ENCODE measurements at regions not wholly inside any gene's neighbourhood (a gene's known extent, or its start where the extent isn't known, plus 50 kb on each side); places are given as distances from the start of the nearest gene placed in this dataset.

- intact Hi-C loops (cut with micrococcal nuclease), result no loop called here
- Histone ChIP-seq H3K4me3 (replicated peaks in 1 of 2; ENCODE audit: low read depth in 1 of 2, low read length in 2 of 2) (no peak overlapping the region), H4K20me1 (ENCODE audit: insufficient read depth) (no peaks in the 10 kb centered on the region), H3K4me2 (ENCODE audit: low read length) (no peak overlapping the region), H3K9me3 (ENCODE audit: control insufficient read depth in 1 of 2, insufficient read depth in 1 of 2, low read depth in 1 of 2, low read length in 2 of 2) (no peaks in the 10 kb centered on the region), H3K36me3 (ENCODE audit: control insufficient read depth in 1 of 2, insufficient read depth in 2 of 2, low read length in 2 of 2) (no peaks in the 10 kb centered on the region), H2AFZ (ENCODE audit: low read depth, low read length, poor library complexity, severe bottlenecking) (no peak overlapping the region), H3K9me2 (ENCODE audit: insufficient read depth) (no peaks in the 10 kb centered on the region), H3K4me1 (ENCODE audit: control insufficient read depth in 1 of 2, insufficient read depth in 2 of 2, low read length in 2 of 2) (no peaks in the 10 kb centered on the region), H3K27me3 (ENCODE audit: insufficient read depth, low read length) (peaks cover 32% of the 10 kb centered on the region), H3K27ac (ENCODE audit: low read depth, low read length) (no peak overlapping the region), H3K9ac (ENCODE audit: low read length) (no peak overlapping the region), H3K79me2 (ENCODE audit: insufficient read depth, low read length) (no peaks in the 10 kb centered on the region)
- POLR2A ChIA-PET, result no interaction called here
- ATAC-seq (no peak), DNase-seq (ENCODE audit: low read depth, low spot score) (no peak)
- BruUV-seq (replicated peaks), result no TSS peak
- TF ChIP-seq CTCF (IDR thresholded peaks at IDR 0.05 in 2 of 3, conservative IDR thresholded peaks at IDR 0.05 in 1 of 3; ENCODE audit: borderline replicate concordance in 1 of 3, insufficient read depth in 1 of 3, low read depth in 2 of 3, low read length in 2 of 3) (no peak), ZFX (IDR thresholded peaks at IDR 0.05) (no peak), POLR2AphosphoS5 (IDR thresholded peaks at IDR 0.05; ENCODE audit: low read depth, low read length) (no peak), ZNF274 (IDR thresholded peaks at IDR 0.05; ENCODE audit: low read depth, low read length) (no peak), CBX3 (IDR thresholded peaks at IDR 0.05; ENCODE audit: low read depth) (no peak), JUND (IDR thresholded peaks at IDR 0.05) (no peak), ZBTB33 (IDR thresholded peaks at IDR 0.05; ENCODE audit: extremely low read depth, insufficient replicate concordance, low read length) (no peak), ATF3 (IDR thresholded peaks at IDR 0.05) (no peak), POLR2A (IDR thresholded peaks at IDR 0.05; ENCODE audit: borderline replicate concordance, extremely low read depth, insufficient read depth, insufficient read length) (no peak), EZH2 (IDR thresholded peaks at IDR 0.05) (no peak), EGR1 (IDR thresholded peaks at IDR 0.05; ENCODE audit: low read depth) (no peak), SP1 (IDR thresholded peaks at IDR 0.05; ENCODE audit: low read depth) (no peak)
- CTCF ChIA-PET, result no interaction called here
- RAD21 ChIA-PET (ENCODE audit: low non-redundant PET in 1 of 2, low total read pairs in 2 of 2, uncharacterized antibody in 2 of 2, unreplicated experiment in 2 of 2), result no interaction called here
Observed at GRCh38 chr12:111012918-111013317, 92.5 kb upstream of the MYL2 start.
